Common myeloid progenitor, CD34-positive (primary cell): ENCODE measurements at regions not wholly inside any gene's neighbourhood (a gene's known extent, or its start where the extent isn't known, plus 50 kb on each side); places are given as distances from the start of the nearest gene placed in this dataset.

Experiments used
- CTCF ChIA-PET: fragments of 350-600 bp; sonication (Branson Sonifier 250); formaldehyde crosslinking; loops from one replicate; lab custom pipeline; 2021; ENCODE audit warnings: antibody characterized with exemption; lab: Charles Lee
- POLR2A ChIA-PET: fragments of 350-600 bp; sonication (Branson Sonifier 250); formaldehyde crosslinking; loops from one replicate; lab custom pipeline; 2021; ENCODE audit warnings: antibody characterized with exemption; lab: Charles Lee
- DNase-seq, 3 donors: peaks; one replicate each; pipeline versions ENCODE4 v3.0.0 to v3.0.0-alpha.2; 2013
- H3K27ac ChIP-seq, 2 experiments: 1 replicate in 1 of 2; 2 replicates in 1 of 2; pipeline ENCODE4 v1.7.0; 2013; ENCODE audit warnings: inconsistent platforms in 2 of 2, low read length in 2 of 2, mild to moderate bottlenecking in 2 of 2, low read depth in 1 of 2, moderate library complexity in 1 of 2; ENCODE audit not compliant: severe bottlenecking in 2 of 2, insufficient read depth in 1 of 2, poor library complexity in 1 of 2
- H3K27me3 ChIP-seq, 5 experiments: replicated peaks in 2 of 5; 1 replicate in 3 of 5; 2 replicates in 2 of 5; pipeline versions ENCODE4 v1.6.1 to v1.7.0; 2013; ENCODE audit warnings: low read length in 4 of 5, mild to moderate bottlenecking in 2 of 5, moderate library complexity in 2 of 5, inconsistent platforms in 1 of 5; ENCODE audit not compliant: insufficient read depth in 5 of 5, control insufficient read depth in 4 of 5
- H3K36me3 ChIP-seq, 4 experiments: 1 replicate in 2 of 4; 2 replicates in 2 of 4; pipeline versions ENCODE4 v1.6.1 to v1.7.0; 2013; ENCODE audit warnings: low read length in 3 of 4, control low read depth in 1 of 4, mild to moderate bottlenecking in 1 of 4; ENCODE audit not compliant: control insufficient read depth in 4 of 4, insufficient read depth in 4 of 4
- H3K4me1 ChIP-seq, 4 experiments: 1 replicate in 3 of 4; 2 replicates in 1 of 4; pipeline versions ENCODE4 v1.6.1 to v1.7.1; 2013; ENCODE audit warnings: low read length in 3 of 4, mild to moderate bottlenecking in 3 of 4, control low read depth in 1 of 4, inconsistent platforms in 1 of 4, moderate library complexity in 1 of 4; ENCODE audit not compliant: control insufficient read depth in 4 of 4, insufficient read depth in 4 of 4; ENCODE audit errors: control extremely low read depth in 1 of 4
- H3K4me3 ChIP-seq, 7 experiments: 1 replicate in 4 of 7; 2 replicates in 3 of 7; pipeline versions ENCODE4 v1.5.1 to v1.7.0; 2013; ENCODE audit warnings: mild to moderate bottlenecking in 7 of 7, low read length in 6 of 7, moderate library complexity in 6 of 7, inconsistent platforms in 2 of 7, low read depth in 2 of 7, control low read depth in 1 of 7; ENCODE audit not compliant: insufficient read depth in 4 of 7, control insufficient read depth in 1 of 7; ENCODE audit errors: extremely low read depth in 1 of 7
- H3K9me3 ChIP-seq, 5 experiments: 1 replicate in 4 of 5; 2 replicates in 1 of 5; pipeline versions ENCODE4 v1.6.1 to v1.7.1; 2013; ENCODE audit warnings: low read length in 4 of 5, mild to moderate bottlenecking in 2 of 5, inconsistent platforms in 1 of 5, low read depth in 1 of 5, moderate library complexity in 1 of 5; ENCODE audit not compliant: control insufficient read depth in 4 of 5, insufficient read depth in 2 of 5; ENCODE audit errors: control extremely low read depth in 1 of 5
- WGBS: methylation state at CpG from one replicate; pipeline ENCODE4 v1.1.5; 2013; ENCODE audit not compliant: insufficient coverage; 5-methylcytosine and 5-hydroxymethylcytosine counted together

GRCh38 chr3:124512881-124513609 lies 217.2 kb upstream of the UMPS start:
- H3K27ac ChIP-seq, result no peak overlapping the region
- no peak overlapping the region for H3K4me3 ChIP-seq
- CTCF ChIA-PET, result no interaction called here
- 72% methylated on average over 5 of the region's 8 CpGs for WGBS
- no peaks in the 10 kb centered on the region for H3K9me3 ChIP-seq
- H3K4me1 ChIP-seq, result no peaks in the 10 kb centered on the region
- DNase-seq, result no peak
- peaks cover 0 to 12% (median 6%) of the 10 kb centered on the region in 5 experiments for H3K27me3 ChIP-seq
- POLR2A ChIA-PET, result interaction anchor here (0.7 kb wide), 1 partner anchor 523 kb away, joined by 3 read pairs; no protein-coding TSS in a partner anchor
- no peaks in the 10 kb centered on the region for H3K36me3 ChIP-seq

GRCh38 chr3:124513610-124513997 lies 216.6 kb upstream of the UMPS start:
- no peak overlapping the region for H3K4me3 ChIP-seq
- no peak for DNase-seq
- ChIA-PET CTCF (no interaction called here), POLR2A (interaction anchor here (0.7 kb wide), 1 partner anchor 522 kb away, joined by 3 read pairs; no protein-coding TSS in a partner anchor)
- H3K27ac ChIP-seq, result no peak overlapping the region
- H3K36me3 ChIP-seq, result no peaks in the 10 kb centered on the region
- no peaks in the 10 kb centered on the region for H3K9me3 ChIP-seq
- no CpG with 5 or more reads among the region's 4 CpGs for WGBS
- no peaks in the 10 kb centered on the region for H3K4me1 ChIP-seq
- peaks cover 0 to 12% (median 8%) of the 10 kb centered on the region in 5 experiments for H3K27me3 ChIP-seq

GRCh38 chr3:124514683-124515082 lies 215.6 kb upstream of the UMPS start:
- 80% methylated on average over 1 of the region's 2 CpGs for WGBS
- H3K4me1 ChIP-seq, result no peaks in the 10 kb centered on the region
- H3K9me3 ChIP-seq, result no peaks in the 10 kb centered on the region
- CTCF ChIA-PET, result interaction anchor here (1.2 kb wide), 1 partner anchor 9 kb away, joined by 4 read pairs; no protein-coding TSS in a partner anchor
- H3K27me3 ChIP-seq, result peaks cover 0 to 15% (median 10%) of the 10 kb centered on the region in 5 experiments
- H3K27ac ChIP-seq, result no peak overlapping the region
- no peak for DNase-seq
- POLR2A ChIA-PET, result no interaction called here
- no peak overlapping the region for H3K4me3 ChIP-seq
- no peaks in the 10 kb centered on the region for H3K36me3 ChIP-seq

GRCh38 chr3:124516333-124516732 lies 213.9 kb upstream of the UMPS start:
- Histone ChIP-seq H3K4me1 (no peaks in the 10 kb centered on the region), H3K27ac (no peak overlapping the region), H3K9me3 (no peaks in the 10 kb centered on the region), H3K36me3 (no peaks in the 10 kb centered on the region), H3K4me3 (no peak overlapping the region), H3K27me3 (peaks cover 0 to 26% (median 15%) of the 10 kb centered on the region in 5 experiments)
- no CpG with 5 or more reads among the region's 1 CpG for WGBS
- no peak for DNase-seq
- ChIA-PET POLR2A (no interaction called here), CTCF (no interaction called here)

- 100% methylated on average over 1 of the region's 2 CpGs for WGBS
- ChIA-PET POLR2A (no interaction called here), CTCF (interaction anchor here (1.4 kb wide), 1 partner anchor 34 kb away, joined by 6 read pairs; no protein-coding TSS in a partner anchor)
- H3K4me3 ChIP-seq, result no peak overlapping the region
- H3K27me3 ChIP-seq, result peaks cover 0 to 26% (median 12%) of the 10 kb centered on the region in 5 experiments
- H3K27ac ChIP-seq, result no peak overlapping the region
- H3K4me1 ChIP-seq, result no peaks in the 10 kb centered on the region
- no peaks in the 10 kb centered on the region for H3K9me3 ChIP-seq
- no peak for DNase-seq
- H3K36me3 ChIP-seq, result no peaks in the 10 kb centered on the region
Observed at GRCh38 chr3:124517306-124517705, 212.9 kb upstream of the UMPS start.

- DNase-seq, result no peak
- no peak overlapping the region for H3K27ac ChIP-seq
- H3K4me3 ChIP-seq, result no peak overlapping the region
- H3K9me3 ChIP-seq, result no peaks in the 10 kb centered on the region
- peaks cover 0 to 26% (median 12%) of the 10 kb centered on the region in 5 experiments for H3K27me3 ChIP-seq
- H3K4me1 ChIP-seq, result no peaks in the 10 kb centered on the region
- H3K36me3 ChIP-seq, result no peaks in the 10 kb centered on the region
- CTCF ChIA-PET, result interaction anchor here (0.5 to 1.4 kb wide), 2 partner anchors 23 to 33 kb away, joined by 3 to 6 read pairs; no protein-coding TSS in a partner anchor
- 96% methylated on average over 11 of the region's 11 CpGs for WGBS
- POLR2A ChIA-PET, result no interaction called here
Observed at GRCh38 chr3:124518350-124518749, 211.9 kb upstream of the UMPS start.

GRCh38 chr3:124519591-124520194 lies 210.6 kb upstream of the UMPS start:
- DNase-seq, result no peak
- Histone ChIP-seq H3K4me3 (no peak overlapping the region), H3K4me1 (no peaks in the 10 kb centered on the region), H3K27ac (no peak overlapping the region), H3K9me3 (no peaks in the 10 kb centered on the region), H3K27me3 (peaks cover 0 to 26% (median 10%) of the 10 kb centered on the region in 5 experiments), H3K36me3 (no peaks in the 10 kb centered on the region)
- WGBS, result 93% methylated on average over 3 of the region's 7 CpGs
- ChIA-PET CTCF (no interaction called here), POLR2A (no interaction called here)
